ENCODE measurements at regions not wholly inside any gene's neighbourhood (a gene's known extent, or its start where the extent isn't known, plus 50 kb on each side); places are given as distances from the start of the nearest gene placed in this dataset.

DNA sequence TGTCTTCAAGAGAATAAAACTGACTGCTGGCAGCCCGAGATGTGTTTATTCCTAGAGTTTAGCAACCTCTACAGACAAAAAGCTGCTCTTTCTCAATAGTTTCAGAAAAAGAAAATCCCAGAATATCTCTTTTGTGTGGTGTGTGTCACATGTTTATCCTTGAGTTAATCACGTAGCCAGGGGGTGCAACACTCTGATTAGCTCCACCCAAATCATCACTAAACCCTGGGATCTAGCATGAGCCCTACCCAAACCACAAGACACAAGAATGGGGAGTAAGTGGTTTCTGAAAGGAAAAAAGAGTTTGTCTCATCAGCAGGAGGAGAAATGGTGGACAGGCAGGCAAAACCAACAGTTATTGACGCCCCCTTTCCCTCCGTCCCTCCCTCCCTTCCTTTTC is 78.5 kb upstream of the AGBL1 start:
- TF ChIP-seq, protein P1, sequence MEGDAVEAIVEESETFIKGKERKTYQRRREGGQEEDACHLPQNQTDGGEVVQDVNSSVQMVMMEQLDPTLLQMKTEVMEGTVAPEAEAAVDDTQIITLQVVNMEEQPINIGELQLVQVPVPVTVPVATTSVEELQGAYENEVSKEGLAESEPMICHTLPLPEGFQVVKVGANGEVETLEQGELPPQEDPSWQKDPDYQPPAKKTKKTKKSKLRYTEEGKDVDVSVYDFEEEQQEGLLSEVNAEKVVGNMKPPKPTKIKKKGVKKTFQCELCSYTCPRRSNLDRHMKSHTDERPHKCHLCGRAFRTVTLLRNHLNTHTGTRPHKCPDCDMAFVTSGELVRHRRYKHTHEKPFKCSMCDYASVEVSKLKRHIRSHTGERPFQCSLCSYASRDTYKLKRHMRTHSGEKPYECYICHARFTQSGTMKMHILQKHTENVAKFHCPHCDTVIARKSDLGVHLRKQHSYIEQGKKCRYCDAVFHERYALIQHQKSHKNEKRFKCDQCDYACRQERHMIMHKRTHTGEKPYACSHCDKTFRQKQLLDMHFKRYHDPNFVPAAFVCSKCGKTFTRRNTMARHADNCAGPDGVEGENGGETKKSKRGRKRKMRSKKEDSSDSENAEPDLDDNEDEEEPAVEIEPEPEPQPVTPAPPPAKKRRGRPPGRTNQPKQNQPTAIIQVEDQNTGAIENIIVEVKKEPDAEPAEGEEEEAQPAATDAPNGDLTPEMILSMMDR (conservative IDR thresholded peaks at IDR 0.05; ENCODE audit: low read length) = no peak
- TF ChIP-seq EZH2phosphoT487 (IDR thresholded peaks at IDR 0.05; ENCODE audit: borderline replicate concordance) = no peak

All from Loucy (cell line).